HEK293 (cell line): ENCODE measurements at regions not wholly inside any gene's neighbourhood (a gene's known extent, or its start where the extent isn't known, plus 50 kb on each side); places are given as distances from the start of the nearest gene placed in this dataset.

Experiments used
- CTCF ChIA-PET: fragments of 350-600 bp; formaldehyde crosslinking; extraction: SDS; loops from one replicate; lab custom pipeline; 2021; ENCODE audit warnings: antibody characterized with exemption; lab: Yijun Ruan, JAX
- POLR2A ChIA-PET: fragments of 300-600 bp; formaldehyde crosslinking; extraction: SDS; loops from one replicate; lab custom pipeline; 2020; ENCODE audit warnings: antibody characterized with exemption, inconsistent platforms; lab: Yijun Ruan, JAX
- H3K27ac ChIP-seq: fragments of 200-500 bp; sonication (Bioruptor generic); 2 replicates; pipeline ENCODE4 v1.5.1; 2014; ENCODE audit warnings: low read depth, low read length, control low read depth, inconsistent platforms; ENCODE audit errors: extremely low read depth
- H3K36me3 ChIP-seq, 2 experiments: fragments of 200-500 bp in 1 of 2; sonication (Bioruptor generic) in 1 of 2; 1 replicate in 1 of 2; 2 replicates in 1 of 2; pipeline ENCODE4 v1.5.1; 2014 to 2017; ENCODE audit warnings: inconsistent platforms in 2 of 2, low read length in 2 of 2; ENCODE audit not compliant: control insufficient read depth in 2 of 2, insufficient read depth in 1 of 2
- H3K4me1 ChIP-seq: fragments of 200-500 bp; sonication (Bioruptor generic); 2 replicates; pipeline ENCODE4 v1.5.1; 2014; ENCODE audit warnings: mild to moderate bottlenecking, low read length, inconsistent platforms; ENCODE audit not compliant: control insufficient read depth, insufficient read depth
- H3K4me3 ChIP-seq: 2 replicates; pipeline ENCODE4 v1.5.1; 2011; ENCODE audit warnings: low read depth, mild to moderate bottlenecking, control low read depth, low read length, moderate library complexity
- H3K9me3 ChIP-seq: fragments of 200-500 bp; sonication (Bioruptor generic); 2 replicates; pipeline ENCODE4 v1.5.1; 2014; ENCODE audit warnings: low read depth, low read length, inconsistent platforms; ENCODE audit not compliant: control insufficient read depth, insufficient read depth
- FEZF1 ChIP-seq: fragments of 450-650 bp; formaldehyde crosslinking; IDR thresholded peaks from 2 replicates; pipeline ENCODE4 v1.5.1; 2016; ENCODE audit warnings: missing biosample characterization, missing genetic modification characterization
- MEIS1 ChIP-seq: sonication (generic); formaldehyde crosslinking; IDR thresholded peaks from 2 replicates; pipeline ENCODE4 v1.8.1; 2022; ENCODE audit warnings: missing genetic modification reagents, mild to moderate bottlenecking, borderline replicate concordance
- PRDM10 ChIP-seq: fragments of 450-650 bp; formaldehyde crosslinking; IDR thresholded peaks from 2 replicates; pipeline ENCODE4 v1.5.1; 2016; ENCODE audit warnings: missing biosample characterization, missing genetic modification characterization
- REPIN1 ChIP-seq: fragments of 450-650 bp; formaldehyde crosslinking; IDR thresholded peaks from 2 replicates; pipeline ENCODE4 v1.5.1; 2017; ENCODE audit warnings: missing biosample characterization, missing genetic modification characterization, low read depth
- SALL2 ChIP-seq: fragments of 450-650 bp; formaldehyde crosslinking; IDR thresholded peaks from 2 replicates; pipeline ENCODE4 v1.5.0; 2017; ENCODE audit warnings: missing biosample characterization, mild to moderate bottlenecking, missing genetic modification characterization, borderline replicate concordance
- SCRT2 ChIP-seq: fragments of 450-650 bp; formaldehyde crosslinking; IDR thresholded peaks from 2 replicates; pipeline ENCODE4 v1.5.1; 2016; ENCODE audit warnings: missing biosample characterization, missing genetic modification characterization
- ZBTB26 ChIP-seq: fragments of 450-650 bp; formaldehyde crosslinking; optimal IDR thresholded peaks from 2 replicates; pipeline ENCODE3; 2016; ENCODE audit warnings: missing biosample characterization, mild to moderate bottlenecking, missing genetic modification characterization
- ZFP69B ChIP-seq: fragments of 450-650 bp; formaldehyde crosslinking; IDR thresholded peaks from 2 replicates; pipeline ENCODE4 v1.5.1; 2016; ENCODE audit warnings: missing biosample characterization, missing genetic modification characterization
- ZIC2 ChIP-seq: fragments of 450-650 bp; formaldehyde crosslinking; IDR thresholded peaks from 2 replicates; pipeline ENCODE4 v1.5.1; 2016; ENCODE audit warnings: missing biosample characterization, missing genetic modification characterization
- ZNF112 ChIP-seq: fragments of 450-650 bp; formaldehyde crosslinking; IDR thresholded peaks from 2 replicates; pipeline ENCODE4 v1.5.0; 2017; ENCODE audit warnings: missing biosample characterization, missing genetic modification characterization
- ZNF266 ChIP-seq: fragments of 450-650 bp; formaldehyde crosslinking; IDR thresholded peaks from 2 replicates; pipeline ENCODE4 v1.5.1; 2016; ENCODE audit warnings: missing biosample characterization, missing genetic modification characterization, low read depth
- ZNF302 ChIP-seq: fragments of 450-650 bp; formaldehyde crosslinking; IDR thresholded peaks from 2 replicates; pipeline ENCODE4 v1.5.1; 2016; ENCODE audit warnings: missing biosample characterization, missing genetic modification characterization, low read depth
- ZNF433 ChIP-seq: fragments of 450-650 bp; formaldehyde crosslinking; IDR thresholded peaks from 2 replicates; pipeline ENCODE4 v1.5.1; 2016; ENCODE audit warnings: missing biosample characterization, missing genetic modification characterization, low read depth
- ZNF473 ChIP-seq: fragments of 450-650 bp; formaldehyde crosslinking; IDR thresholded peaks from 2 replicates; pipeline ENCODE4 v1.5.1; 2017; ENCODE audit warnings: missing biosample characterization, missing genetic modification characterization
- ZNF501 ChIP-seq: fragments of 450-650 bp; formaldehyde crosslinking; IDR thresholded peaks from 2 replicates; pipeline ENCODE4 v1.5.1; 2016; ENCODE audit warnings: missing biosample characterization, missing genetic modification characterization
- ZNF514 ChIP-seq: fragments of 450-650 bp; formaldehyde crosslinking; IDR thresholded peaks from 2 replicates; pipeline ENCODE4 v1.5.1; 2016; ENCODE audit warnings: missing biosample characterization, missing genetic modification characterization
- ZNF585B ChIP-seq: fragments of 450-650 bp; formaldehyde crosslinking; IDR thresholded peaks from 2 replicates; pipeline ENCODE4 v1.5.1; 2016; ENCODE audit warnings: missing biosample characterization, missing genetic modification characterization
- ZNF600 ChIP-seq: fragments of 450-650 bp; formaldehyde crosslinking; IDR thresholded peaks from 2 replicates; pipeline ENCODE4 v1.5.1; 2016; ENCODE audit warnings: missing biosample characterization, missing genetic modification characterization
- ZNF621 ChIP-seq: fragments of 450-650 bp; formaldehyde crosslinking; IDR thresholded peaks from 2 replicates; pipeline ENCODE4 v1.5.1; 2017; ENCODE audit warnings: missing biosample characterization, missing genetic modification characterization
- TF ChIP-seq, protein P1 (sequence below): sonication (generic); formaldehyde crosslinking; IDR thresholded peaks from 2 replicates; pipeline ENCODE4 v1.8.1; 2022; ENCODE audit warnings: mild to moderate bottlenecking, moderate library complexity, missing genetic modification reagents

DNA sequence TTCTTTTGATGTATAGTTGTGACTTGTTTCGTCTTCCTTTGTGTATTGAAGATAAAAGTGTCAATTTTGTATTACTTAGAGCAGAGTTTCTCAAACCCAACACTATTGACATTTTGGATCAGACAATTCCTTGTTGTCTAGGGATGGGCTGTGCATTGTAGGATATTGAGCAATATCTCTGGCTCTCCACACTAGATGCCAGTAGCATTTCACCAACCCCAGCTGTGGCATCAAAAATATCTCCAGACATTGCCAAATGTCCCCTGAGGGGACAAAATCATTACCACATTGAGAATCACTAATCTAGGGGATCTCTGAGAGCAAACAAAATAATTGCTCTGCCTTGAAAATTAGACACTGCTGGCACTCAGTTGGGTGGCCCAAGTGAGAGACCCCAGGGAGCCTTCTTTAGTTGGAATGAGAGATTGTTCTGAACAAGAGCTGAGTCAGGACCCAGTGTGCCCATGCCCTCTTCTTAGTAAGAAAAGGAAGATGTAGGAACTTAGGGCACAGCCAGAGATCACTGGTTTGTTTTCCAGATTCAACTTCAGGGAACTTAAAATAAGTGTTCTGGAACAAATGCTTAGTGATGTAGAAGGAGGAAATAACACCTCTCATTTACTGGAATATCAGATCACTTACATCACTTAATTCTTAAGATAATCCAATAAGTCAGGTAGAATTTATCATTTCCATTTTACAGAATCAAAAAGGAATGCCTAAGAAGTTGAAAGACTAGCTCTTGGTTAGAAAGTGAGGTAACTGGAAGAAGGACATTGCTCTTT, 466.6 kb upstream of the TNP1 start:
- no peak overlapping the region for H3K27ac ChIP-seq
- CTCF ChIA-PET, result interaction anchor here (0.6 to 0.9 kb wide), 3 partner anchors 12 to 397 kb away, joined by 3 read pairs; no protein-coding TSS in a partner anchor

GRCh38 chr2:217325816-217326215, 466.0 kb upstream of the TNP1 start:
- peaks cover 16% of the 10 kb centered on the region for H3K4me1 ChIP-seq
- H3K9me3 ChIP-seq, result no peaks in the 10 kb centered on the region
- no peak overlapping the region for H3K4me3 ChIP-seq
- ChIA-PET POLR2A (interaction anchor here (1.2 kb wide), 1 partner anchor 36 kb away, joined by 3 read pairs; no protein-coding TSS in a partner anchor), CTCF (interaction anchor here (0.7 kb wide), 1 partner anchor 398 kb away, joined by 3 read pairs; no protein-coding TSS in a partner anchor)
- H3K27ac ChIP-seq, result no peak overlapping the region
- no peaks in the 10 kb centered on the region for H3K36me3 ChIP-seq
- TF ChIP-seq ZBTB26 (tag by site-specific recombination) (no peak), SCRT2 (no peak), REPIN1 (tag by site-specific recombination) (no peak), ZNF621 (tag by site-specific recombination) (no peak), ZNF473 (tag by site-specific recombination) (no peak), ZNF600 (tag by site-specific recombination) (no peak), PRDM10 (tag by site-specific recombination) (no peak), SALL2 (tag by site-specific recombination) (no peak), ZNF266 (no peak), MEIS1 (CRISPR knock-in tag) (no peak), ZNF514 (no peak), ZNF302 (no peak), ZNF433 (tag by site-specific recombination) (no peak), ZFP69B (tag by site-specific recombination) (no peak), ZNF501 (no peak), ZNF112 (tag by site-specific recombination) (no peak), ZNF585B (no peak)
- TF ChIP-seq, protein P1, sequence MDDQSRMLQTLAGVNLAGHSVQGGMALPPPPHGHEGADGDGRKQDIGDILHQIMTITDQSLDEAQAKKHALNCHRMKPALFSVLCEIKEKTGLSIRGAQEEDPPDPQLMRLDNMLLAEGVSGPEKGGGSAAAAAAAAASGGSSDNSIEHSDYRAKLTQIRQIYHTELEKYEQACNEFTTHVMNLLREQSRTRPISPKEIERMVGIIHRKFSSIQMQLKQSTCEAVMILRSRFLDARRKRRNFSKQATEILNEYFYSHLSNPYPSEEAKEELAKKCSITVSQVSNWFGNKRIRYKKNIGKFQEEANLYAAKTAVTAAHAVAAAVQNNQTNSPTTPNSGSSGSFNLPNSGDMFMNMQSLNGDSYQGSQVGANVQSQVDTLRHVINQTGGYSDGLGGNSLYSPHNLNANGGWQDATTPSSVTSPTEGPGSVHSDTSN (CRISPR knock-in tag), result no peak

More for the DNA sequence above, 466.6 kb upstream of the TNP1 start:
- H3K9me3 ChIP-seq, result no peaks in the 10 kb centered on the region
- peaks cover 16% of the 10 kb centered on the region for H3K4me1 ChIP-seq
- POLR2A ChIA-PET, result interaction anchor here (1.2 kb wide), 1 partner anchor 37 kb away, joined by 3 read pairs; no protein-coding TSS in a partner anchor
- H3K4me3 ChIP-seq, result no peak overlapping the region
- no peaks in the 10 kb centered on the region for H3K36me3 ChIP-seq
- TF ChIP-seq ZIC2 (tag by site-specific recombination), result peak; percentile 55
- no peak for TF ChIP-seq FEZF1 (tag by site-specific recombination)
